ENCODE measurements at regions not wholly inside any gene's neighbourhood (a gene's known extent, or its start where the extent isn't known, plus 50 kb on each side); places are given as distances from the start of the nearest gene placed in this dataset.

DNA sequence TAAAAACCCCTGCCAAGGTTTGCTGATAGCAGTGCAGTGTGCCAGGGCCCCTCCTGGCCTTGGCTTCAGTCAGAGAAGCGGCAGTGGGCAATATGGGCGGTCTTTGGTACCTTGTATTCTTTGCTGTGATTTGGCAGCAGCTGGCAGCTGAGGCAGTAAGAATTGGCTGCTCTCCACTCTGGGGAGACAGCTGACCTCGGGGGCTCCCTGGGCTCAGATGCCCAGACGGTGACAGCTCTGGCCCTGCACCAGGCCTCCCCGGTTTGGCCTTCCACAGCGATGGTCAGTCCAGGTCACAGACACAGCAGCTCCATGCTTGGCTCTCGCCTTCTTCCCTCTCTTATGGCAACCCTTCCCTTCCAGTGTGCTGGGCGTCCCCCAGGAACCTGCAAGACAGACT lies 330.9 kb downstream of the BCOR start:
- no peak overlapping the region for H3K4me3 ChIP-seq (ENCODE audit: insufficient read depth, low read depth, low read length)
- H3K14ac ChIP-seq (replicated peaks; ENCODE audit: low read depth, low read length): no peak overlapping the region
- H3K4ac ChIP-seq (ENCODE audit: low read depth, low read length): no peak overlapping the region
- no peak overlapping the region for H2BK5ac ChIP-seq (ENCODE audit: low read depth, low read length, poor library complexity, severe bottlenecking)
- H3K36me3 ChIP-seq (ENCODE audit: control insufficient read depth, insufficient read depth, low read length): no peaks in the 10 kb centered on the region
- no peak overlapping the region for H3K18ac ChIP-seq (ENCODE audit: low read depth, low read length)
- no peaks in the 10 kb centered on the region for H3K79me1 ChIP-seq (ENCODE audit: low read depth in 1 of 2, low read length in 2 of 2)
- no peaks in the 10 kb centered on the region for H4K20me1 ChIP-seq (ENCODE audit: insufficient read depth, low read length)
- H3K27me3 ChIP-seq (ENCODE audit: control insufficient read depth, insufficient read depth, low read length): peaks cover 7% of the 10 kb centered on the region; the same call in 1 of the 2 replicates
- CTCF ChIA-PET: no interaction called here
- H3K4me1 ChIP-seq (ENCODE audit: control insufficient read depth, insufficient read depth, low read length): no peaks in the 10 kb centered on the region
- H2AK9ac ChIP-seq (replicated peaks; ENCODE audit: low read depth, low read length, poor library complexity): no peak overlapping the region
- no peak overlapping the region for H3K27ac ChIP-seq (ENCODE audit: insufficient read depth, low read length)
- H4K8ac ChIP-seq (ENCODE audit: low read depth in 2 of 2, low read length in 2 of 2): no peak overlapping the region
- H4K91ac ChIP-seq (ENCODE audit: insufficient read depth, low read depth, low read length): no peak overlapping the region
- H3K56ac ChIP-seq (ENCODE audit: extremely low read depth, insufficient read depth, low read length): no peak overlapping the region
- TF ChIP-seq ELK1 (IDR thresholded peaks at IDR 0.05; ENCODE audit: borderline replicate concordance, low read depth, low read length) (no peak), SMC3 (IDR thresholded peaks at IDR 0.05; ENCODE audit: low read depth, low read length) (no peak), MAZ (IDR thresholded peaks at IDR 0.05; ENCODE audit: borderline replicate concordance, low read depth, low read length) (no peak), NFE2L2 (IDR thresholded peaks at IDR 0.05; ENCODE audit: low read depth, low read length) (no peak), RCOR1 (IDR thresholded peaks at IDR 0.05; ENCODE audit: insufficient replicate concordance, low read length) (no peak), FOS (IDR thresholded peaks at IDR 0.05; ENCODE audit: low read depth, low read length) (no peak), BHLHE40 (IDR thresholded peaks at IDR 0.05; ENCODE audit: low read depth, low read length) (no peak), MXI1 (IDR thresholded peaks at IDR 0.05; ENCODE audit: borderline replicate concordance, low read depth, low read length) (no peak), POLR2A (IDR thresholded peaks at IDR 0.05; ENCODE audit: low read depth, low read length) (no peak), RFX5 (IDR thresholded peaks at IDR 0.05; ENCODE audit: low read depth, low read length) (no peak), USF2 (IDR thresholded peaks at IDR 0.05; ENCODE audit: low read depth, low read length) (no peak), MAFK (IDR thresholded peaks at IDR 0.05; ENCODE audit: low read depth, low read length) (no peak), CHD1 (IDR thresholded peaks at IDR 0.05; ENCODE audit: low read depth, low read length) (no peak), RAD21 (IDR thresholded peaks at IDR 0.05; ENCODE audit: low read length) (no peak), CEBPB (IDR thresholded peaks at IDR 0.05; ENCODE audit: low read depth, low read length) (no peak)
- TF ChIP-seq, protein P1, sequence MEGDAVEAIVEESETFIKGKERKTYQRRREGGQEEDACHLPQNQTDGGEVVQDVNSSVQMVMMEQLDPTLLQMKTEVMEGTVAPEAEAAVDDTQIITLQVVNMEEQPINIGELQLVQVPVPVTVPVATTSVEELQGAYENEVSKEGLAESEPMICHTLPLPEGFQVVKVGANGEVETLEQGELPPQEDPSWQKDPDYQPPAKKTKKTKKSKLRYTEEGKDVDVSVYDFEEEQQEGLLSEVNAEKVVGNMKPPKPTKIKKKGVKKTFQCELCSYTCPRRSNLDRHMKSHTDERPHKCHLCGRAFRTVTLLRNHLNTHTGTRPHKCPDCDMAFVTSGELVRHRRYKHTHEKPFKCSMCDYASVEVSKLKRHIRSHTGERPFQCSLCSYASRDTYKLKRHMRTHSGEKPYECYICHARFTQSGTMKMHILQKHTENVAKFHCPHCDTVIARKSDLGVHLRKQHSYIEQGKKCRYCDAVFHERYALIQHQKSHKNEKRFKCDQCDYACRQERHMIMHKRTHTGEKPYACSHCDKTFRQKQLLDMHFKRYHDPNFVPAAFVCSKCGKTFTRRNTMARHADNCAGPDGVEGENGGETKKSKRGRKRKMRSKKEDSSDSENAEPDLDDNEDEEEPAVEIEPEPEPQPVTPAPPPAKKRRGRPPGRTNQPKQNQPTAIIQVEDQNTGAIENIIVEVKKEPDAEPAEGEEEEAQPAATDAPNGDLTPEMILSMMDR (conservative IDR thresholded peaks at IDR 0.05; ENCODE audit: low read depth, low read length): no peak
- H2BK20ac ChIP-seq (ENCODE audit: low read depth, low read length): no peak overlapping the region
- no peak for DNase-seq
- BruUV-seq (replicated peaks): no TSS peak
- H2AK5ac ChIP-seq (ENCODE audit: low read depth, low read length): no peak overlapping the region
- peak overlapping the region; percentile 52 for H2AFZ ChIP-seq (replicated peaks; ENCODE audit: low read length, poor library complexity)
- H3K23ac ChIP-seq (ENCODE audit: low read depth, low read length): no peak overlapping the region
- no peak overlapping the region for H3K9ac ChIP-seq (ENCODE audit: low read depth, low read length)
- dilution Hi-C loops (cut with HindIII; ENCODE audit: low sequenced_read_pairs, unreplicated experiment) (no loop called here), in situ Hi-C loops (cut with MboI; ENCODE audit: low sequenced_read_pairs) (no loop called here), intact Hi-C loops (cut with micrococcal nuclease) (no loop called here)
- H2BK15ac ChIP-seq (ENCODE audit: low read depth, low read length): no peak overlapping the region
- H4K5ac ChIP-seq (ENCODE audit: low read depth, low read length): no peak overlapping the region
- no peak for ATAC-seq (ENCODE audit: low read depth)
- H3K9me1 ChIP-seq (ENCODE audit: insufficient read depth, low read length): 0 out of 2 replicates have a peak, but pooled peaks cover 3% of the 10 kb centered on the region
- 53% methylated on average over 6 of the region's 8 CpGs; no CpG with 5 or more reads in 1 of the 2 experiments for WGBS, 2 experiments (ENCODE audit: extremely low coverage in 2 of 2, insufficient read length in 1 of 2)
- no peak overlapping the region for H3K4me2 ChIP-seq (ENCODE audit: low read depth, low read length)
- H2BK120ac ChIP-seq (ENCODE audit: low read depth, low read length): no peak overlapping the region
- H3K9me3 ChIP-seq (ENCODE audit: control insufficient read depth, insufficient read depth, low read length): no peaks in the 10 kb centered on the region
- POLR2A ChIA-PET (ENCODE audit: unreplicated experiment): no interaction called here

All from IMR-90 (cell line).